Gastroesophageal sphincter (tissue), 3 donors: ENCODE measurements at regions not wholly inside any gene's neighbourhood (a gene's known extent, or its start where the extent isn't known, plus 50 kb on each side); places are given as distances from the start of the nearest gene placed in this dataset.

ENCODE experiments used
- CTCF ChIP-seq, 4 experiments: fragments of 200-600 bp in 2 of 4; fragments of 450-650 bp in 2 of 4; sonication (generic) in 1 of 4; IDR thresholded peaks; one replicate each; pipeline ENCODE4 v1.5.1; 2017 to 2019; ENCODE audit warnings: antibody characterized with exemption in 4 of 4, mild to moderate bottlenecking in 2 of 4, moderate library complexity in 2 of 4
- EP300 ChIP-seq: sonication (generic); formaldehyde crosslinking; IDR thresholded peaks from one replicate; pipeline ENCODE4 v1.6.1; 2017; ENCODE audit warnings: antibody characterized with exemption, mild to moderate bottlenecking
- POLR2A ChIP-seq, 2 donors: fragments of 450-650 bp; IDR thresholded peaks; one replicate each; pipeline ENCODE4 v1.6.1; 2017; ENCODE audit warnings: antibody characterized with exemption in 2 of 2, mild to moderate bottlenecking in 2 of 2, moderate library complexity in 1 of 2

GRCh38 chr4:164204434-164204833 lies 549.5 kb upstream of the SMIM31 start:
- TF ChIP-seq CTCF (IDR thresholded peaks at IDR 0.05): no peak
- TF ChIP-seq POLR2A (IDR thresholded peaks at IDR 0.05): no peak
- no peak for TF ChIP-seq EP300
